Epithelial cell of proximal tubule (primary cell): ENCODE measurements at regions not wholly inside any gene's neighbourhood (a gene's known extent, or its start where the extent isn't known, plus 50 kb on each side); places are given as distances from the start of the nearest gene placed in this dataset.

ENCODE experiments used
- DNase-seq: peaks from one replicate; pipeline ENCODE4 v3.0.0-alpha.2; 2011; ENCODE audit warnings: low read depth
- H3K4me3 ChIP-seq: 2 replicates; pipeline ENCODE4 v1.5.1; 2011; ENCODE audit warnings: low read depth, mild to moderate bottlenecking, low read length
- CTCF ChIP-seq: conservative IDR thresholded peaks from 2 replicates; pipeline ENCODE4 v1.5.1; 2012; ENCODE audit warnings: low read depth, mild to moderate bottlenecking, low read length

GRCh38 chr20:48012401-48012974 lies 227.2 kb upstream of the SULF2 start:
- peak; percentile 77 for TF ChIP-seq CTCF
- peak; percentile 81 for DNase-seq
- no peak overlapping the region for H3K4me3 ChIP-seq

- TF ChIP-seq CTCF: no peak
- DNase-seq: no peak
These were observed 225.7 kb upstream of the SULF2 start for GRCh38 chr20:48011025-48011424.

GRCh38 chr20:48010623-48011022 lies 225.3 kb upstream of the SULF2 start:
- no peak for DNase-seq
- TF ChIP-seq CTCF: no peak
- no peak overlapping the region for H3K4me3 ChIP-seq

More at GRCh38 chr20:48011025-48011424, 225.7 kb upstream of the SULF2 start:
- H3K4me3 ChIP-seq: no peak overlapping the region

GRCh38 chr20:48008850-48009515 lies 223.7 kb upstream of the SULF2 start:
- H3K4me3 ChIP-seq: no peak overlapping the region
- no peak for TF ChIP-seq CTCF
- DNase-seq: no peak

- no peak for TF ChIP-seq CTCF
- H3K4me3 ChIP-seq: no peak overlapping the region
- DNase-seq: no peak
These were observed 222.1 kb upstream of the SULF2 start for GRCh38 chr20:48007351-48007750.

GRCh38 chr20:48006036-48006833 lies 221.0 kb upstream of the SULF2 start:
- no peak for DNase-seq
- H3K4me3 ChIP-seq: no peak overlapping the region
- TF ChIP-seq CTCF: no peak
